Inferior parietal cortex (tissue), 1 donor: ENCODE measurements at regions not wholly inside any gene's neighbourhood (a gene's known extent, or its start where the extent isn't known, plus 50 kb on each side); places are given as distances from the start of the nearest gene placed in this dataset.
"Not testable (repeated sequence)": the region's sequence is repeated elsewhere in the genome, so short reads cannot be mapped to it uniquely, and the experiment has no call there.

Source experiments
- DNase-seq: peaks from one replicate; pipeline ENCODE4 v3.0.0-alpha.2; 2016; ENCODE audit errors: extremely low spot score

DNA sequence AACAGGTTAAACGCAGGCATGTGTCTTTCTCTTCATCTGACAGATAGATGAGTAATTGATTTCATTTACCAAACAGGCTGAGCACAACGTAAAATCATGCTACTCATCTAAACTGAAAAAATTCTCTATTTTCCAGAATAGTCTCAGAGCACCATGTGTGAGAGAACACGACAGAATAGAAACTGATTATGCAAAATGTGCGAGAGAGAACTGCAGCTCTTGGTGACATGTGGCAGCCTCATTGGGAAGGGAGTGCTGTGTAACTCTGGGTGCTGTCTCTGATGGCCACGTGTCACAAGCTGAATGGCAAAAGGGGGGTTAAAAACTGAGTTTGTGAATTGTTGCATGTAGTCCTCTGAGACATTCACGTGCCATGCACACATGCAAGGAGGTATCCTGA, 143.7 kb upstream of the ATXN1 start:
- no peak for DNase-seq

GRCh38 chr6:16903470-16903869, 142.2 kb upstream of the ATXN1 start:
- peak; percentile 13 for DNase-seq

DNA sequence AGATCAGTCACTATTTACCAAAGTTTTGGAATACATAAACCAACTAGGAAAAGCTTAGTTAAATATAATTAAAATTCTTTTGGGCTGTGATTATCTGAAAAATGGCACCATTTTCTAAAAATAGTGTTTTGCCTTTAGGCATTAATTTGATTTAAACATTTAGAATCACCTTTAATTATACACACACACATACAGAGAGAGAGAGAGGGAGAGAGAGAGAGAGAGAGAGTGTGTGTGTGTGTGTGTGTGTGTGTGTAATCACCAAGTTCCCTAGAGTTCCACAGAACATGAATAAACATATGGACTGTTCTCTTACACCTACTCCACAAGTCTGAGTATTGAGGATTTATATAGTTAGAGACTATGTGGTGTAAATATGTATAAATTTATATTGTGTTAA, 141.2 kb upstream of the ATXN1 start:
- DNase-seq, result no peak

DNA sequence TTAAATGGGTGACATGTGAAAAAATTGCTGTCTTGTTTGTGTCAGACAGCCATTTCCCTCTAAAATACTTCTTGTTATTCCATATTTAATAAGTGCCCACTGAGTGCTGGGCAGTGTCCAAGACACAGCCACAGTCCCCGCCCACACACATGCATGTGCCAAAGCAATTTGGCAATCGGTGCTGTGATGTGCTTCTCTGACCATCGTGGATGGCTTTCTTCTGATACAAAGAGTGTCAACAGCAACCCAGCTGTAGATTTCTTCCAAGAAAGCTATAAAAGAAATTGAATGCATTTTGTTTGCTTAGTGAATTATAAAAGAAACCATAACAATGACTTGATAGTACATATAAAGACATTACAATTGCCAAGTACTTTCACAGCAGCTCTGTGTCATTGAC, 140.5 kb upstream of the ATXN1 start:
- peak; percentile 54 for DNase-seq

GRCh38 chr6:16901306-16901705, 140.0 kb upstream of the ATXN1 start:
- no peak for DNase-seq

DNA sequence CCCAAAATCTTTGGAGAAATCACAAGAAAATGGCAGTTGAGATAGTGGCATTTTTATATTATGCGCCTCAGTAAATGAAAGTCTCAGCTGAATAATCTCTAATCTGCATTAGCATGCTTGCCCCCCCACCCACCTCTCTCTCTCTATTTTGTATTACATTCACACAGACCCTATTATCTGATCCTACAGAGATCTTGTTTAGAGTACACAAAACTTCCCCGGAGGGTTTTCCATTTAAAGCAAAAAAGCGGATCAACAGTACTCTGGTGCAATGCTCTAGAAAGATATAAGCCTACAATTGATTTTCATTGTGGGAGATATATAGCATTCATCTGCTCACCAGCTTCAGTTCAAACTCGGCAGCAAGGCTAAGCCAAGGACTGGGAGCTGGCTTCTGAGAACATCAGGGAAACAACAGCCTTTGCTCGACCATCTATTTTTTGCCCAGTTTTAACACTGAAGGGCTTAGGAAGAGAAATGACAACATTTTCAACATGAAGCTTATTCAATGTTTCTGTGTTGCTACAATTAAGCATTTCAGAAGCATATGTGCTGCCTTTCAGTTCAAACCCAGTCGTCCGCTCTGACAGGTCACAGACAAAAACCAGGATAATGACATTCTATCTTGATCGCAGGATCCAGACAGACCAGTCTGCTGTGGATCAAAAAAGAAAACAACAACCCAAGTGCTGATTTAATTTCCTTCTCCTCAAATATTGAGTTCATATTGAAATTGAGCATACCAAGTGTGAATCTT, 137.6 kb upstream of the ATXN1 start:
- DNase-seq, result no peak

GRCh38 chr6:16897669-16898068, 136.4 kb upstream of the ATXN1 start:
- no peak for DNase-seq

- DNase-seq, result no peak
These were observed 133.0 kb upstream of the ATXN1 start for GRCh38 chr6:16894301-16894700.

DNA sequence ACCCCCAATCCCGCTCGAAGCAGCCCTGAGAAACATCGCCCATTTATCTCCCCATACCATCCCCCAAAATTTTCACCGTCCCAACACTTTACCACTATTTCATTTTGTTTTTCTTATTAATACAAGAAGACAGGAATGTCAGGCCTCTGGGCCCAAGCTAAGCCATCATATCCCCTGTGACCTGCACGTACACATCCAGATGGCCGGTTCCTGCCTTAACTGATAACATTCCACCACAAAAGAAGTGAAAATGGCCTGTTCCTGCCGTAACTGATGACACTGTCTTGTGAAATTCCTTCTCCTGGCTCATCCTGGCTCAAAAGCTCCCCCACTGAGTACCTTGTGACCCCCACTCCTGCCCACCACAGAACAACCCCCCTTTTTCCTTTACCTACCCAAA, 129.8 kb upstream of the ATXN1 start:
- DNase-seq, result not testable (repeated sequence)

GRCh38 chr6:16885411-16886160, 124.3 kb upstream of the ATXN1 start:
- DNase-seq, result no peak

- no peak for DNase-seq
These were observed 123.3 kb upstream of the ATXN1 start for GRCh38 chr6:16884526-16884925.

DNA sequence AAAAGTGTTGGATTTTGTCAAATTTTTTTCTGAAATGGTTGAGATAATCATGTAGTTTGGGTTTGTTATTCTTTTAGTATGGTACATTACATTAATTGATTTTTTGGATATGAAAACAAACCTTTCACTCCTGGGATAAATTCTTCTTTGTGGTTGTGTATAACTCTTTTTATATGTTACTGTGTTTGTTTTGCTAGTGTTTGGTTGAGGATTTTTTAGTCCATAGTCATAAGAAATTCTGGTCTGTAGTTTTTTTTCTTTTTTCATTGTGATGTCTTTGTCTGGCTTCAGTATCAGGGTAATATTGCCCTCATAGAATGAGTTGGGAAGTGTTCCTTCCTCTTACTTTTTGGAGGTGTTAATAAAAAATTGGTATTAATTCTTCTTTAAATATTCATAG, 122.2 kb upstream of the ATXN1 start:
- DNase-seq, result no peak

GRCh38 chr6:16882230-16882629, 121.0 kb upstream of the ATXN1 start:
- no peak for DNase-seq

- DNase-seq, result not testable (repeated sequence)
These were observed 115.6 kb upstream of the ATXN1 start for GRCh38 chr6:16876852-16877251.

DNA sequence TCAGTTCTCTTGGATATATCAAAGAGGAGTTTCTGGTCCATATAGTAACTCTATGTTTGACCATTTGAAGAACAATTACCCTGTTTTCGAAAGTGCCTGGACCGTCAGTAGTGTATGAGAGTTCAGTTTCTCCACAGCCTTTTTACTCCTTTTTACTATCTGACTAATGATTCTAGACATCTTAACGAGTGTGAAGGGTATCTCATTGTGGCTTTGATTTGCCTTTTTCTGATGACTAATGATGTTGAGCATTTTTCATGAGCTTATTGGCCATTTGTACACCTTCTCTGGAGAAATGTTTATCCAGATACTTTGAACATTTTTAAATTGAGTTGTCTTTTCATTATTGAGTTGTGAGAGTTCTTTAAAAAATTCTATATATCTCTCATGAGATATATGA, 114.9 kb upstream of the ATXN1 start:
- DNase-seq, result no peak

DNA sequence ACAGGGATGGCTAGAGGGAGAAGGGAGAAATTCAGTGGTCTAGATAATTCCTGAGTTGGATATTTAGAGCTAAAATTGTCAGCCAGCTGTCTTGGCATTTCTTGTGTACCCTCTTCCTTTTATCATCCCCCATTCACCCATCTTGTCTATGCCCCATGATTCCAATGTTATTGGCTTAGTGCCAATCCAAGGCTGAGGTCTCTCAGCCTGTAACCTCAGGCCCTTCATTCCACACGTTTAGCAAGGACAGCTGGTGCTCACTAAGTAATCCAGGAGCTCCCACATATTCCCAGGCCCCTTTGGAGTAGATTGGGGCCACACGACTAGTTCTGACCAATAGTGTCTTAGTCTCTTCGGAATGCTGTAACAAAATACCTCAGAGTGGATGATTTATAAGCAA, 112.4 kb upstream of the ATXN1 start:
- DNase-seq, result no peak

DNA sequence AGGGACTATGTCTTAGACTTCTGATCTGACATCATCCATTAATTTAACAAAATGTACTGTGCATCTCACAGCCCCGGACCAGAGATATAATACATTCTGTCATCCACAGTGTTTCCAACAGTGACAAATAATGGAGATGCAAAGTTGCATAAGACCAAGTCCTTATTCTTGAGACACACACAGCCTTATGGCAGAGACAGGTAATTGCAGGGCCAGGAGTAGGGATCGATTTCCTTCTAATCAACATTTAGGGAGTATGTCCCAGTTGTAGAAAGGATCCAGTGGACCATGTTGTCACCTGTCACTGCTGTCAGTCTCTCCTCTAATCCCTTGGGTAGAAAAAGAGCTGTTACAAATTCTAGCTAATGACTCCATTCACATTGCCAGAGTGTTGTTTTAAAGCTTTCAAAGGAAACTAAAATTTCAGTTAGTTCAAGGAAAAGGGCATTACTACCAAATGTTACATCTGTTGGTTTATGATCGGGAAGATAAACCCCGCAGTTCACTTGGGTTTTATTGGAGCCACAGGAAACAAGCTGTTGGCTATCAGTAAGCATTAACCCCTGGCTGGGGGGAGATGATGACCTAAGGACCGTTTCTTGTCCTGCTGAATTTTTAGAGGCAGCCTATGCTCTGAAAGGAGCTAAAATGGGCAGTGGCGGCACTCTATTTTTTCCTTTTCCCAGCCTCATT, 111.4 kb upstream of the ATXN1 start:
- no peak for DNase-seq

- DNase-seq, result no peak
These were observed 109.8 kb upstream of the ATXN1 start for GRCh38 chr6:16871047-16871446.

- DNase-seq, result no peak
These were observed 107.7 kb upstream of the ATXN1 start for GRCh38 chr6:16868968-16869367.

DNA sequence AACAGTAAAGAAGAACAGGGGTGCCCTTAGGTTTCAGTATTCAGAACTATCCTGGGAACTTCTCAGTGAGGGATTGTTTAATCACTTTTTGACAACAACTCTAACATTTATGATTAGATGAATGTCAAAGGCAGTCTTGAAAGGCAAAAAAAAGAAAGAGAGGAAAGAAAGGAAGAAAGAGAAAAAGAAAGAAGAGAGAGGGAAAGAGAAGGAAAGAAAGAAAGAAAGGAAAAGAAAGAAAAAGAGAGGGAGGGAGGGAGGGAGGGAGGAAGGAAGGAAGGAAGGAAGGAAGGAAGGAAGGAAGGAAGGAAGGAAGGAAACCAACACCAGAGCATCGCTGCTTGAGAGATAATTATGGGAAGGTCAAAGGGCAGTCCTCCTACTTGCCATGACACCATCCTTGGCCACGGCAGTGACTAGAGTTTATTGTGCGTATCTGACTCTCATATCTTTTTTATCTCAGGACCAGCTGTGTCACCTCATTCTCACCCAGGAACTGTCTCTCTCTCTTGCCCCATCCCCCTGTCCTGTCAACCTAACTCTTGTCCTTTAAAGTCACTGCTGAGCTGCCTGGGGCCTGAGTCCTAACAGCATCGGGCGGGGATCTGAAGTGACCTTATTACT, 96.8 kb upstream of the ATXN1 start:
- no peak for DNase-seq

DNA sequence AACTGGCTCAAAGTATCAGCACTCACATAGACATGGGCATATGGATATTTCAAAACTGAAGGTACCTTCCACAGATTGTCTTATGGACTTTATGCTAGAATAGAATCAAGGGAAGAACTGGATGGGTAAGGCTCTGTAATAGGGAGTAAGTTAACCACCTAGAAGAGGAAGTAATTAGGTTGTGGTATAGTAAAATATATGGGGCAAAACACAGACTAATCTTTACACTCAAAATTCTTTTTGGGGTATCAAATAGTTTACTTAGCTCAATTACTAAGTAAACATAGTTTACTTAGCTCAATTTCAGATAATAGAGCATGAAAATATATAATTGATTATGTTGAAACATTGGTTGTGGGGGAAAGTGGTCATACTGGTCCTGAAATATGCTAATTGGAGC, 94.2 kb upstream of the ATXN1 start:
- no peak for DNase-seq

DNA sequence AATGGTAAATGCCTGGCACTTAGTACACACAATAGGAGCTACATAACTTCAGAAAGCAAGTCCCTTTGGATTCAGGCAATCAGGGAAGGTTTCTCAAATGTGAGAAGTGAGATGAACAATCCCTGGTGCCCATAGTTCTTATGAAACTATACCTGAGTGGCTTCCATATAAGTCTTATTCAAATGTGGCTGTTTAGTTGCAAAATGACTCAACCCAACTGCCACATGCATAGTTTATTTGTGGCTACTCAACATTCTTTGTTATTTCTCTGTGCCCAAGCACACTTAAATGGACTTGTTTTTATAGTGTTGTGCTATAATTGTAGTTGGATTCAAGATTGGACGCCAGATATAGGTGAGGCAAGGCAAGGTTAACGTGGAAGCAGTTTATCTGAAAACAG, 93.7 kb upstream of the ATXN1 start:
- no peak for DNase-seq
